Activated CD8-positive, alpha-beta memory T cell treated with anti-CD3 and anti-CD28 coated beads, Interleukin-2, amount 50 U/mL, for 24 hours (primary cell): ENCODE measurements at regions not wholly inside any gene's neighbourhood (a gene's known extent, or its start where the extent isn't known, plus 50 kb on each side); places are given as distances from the start of the nearest gene placed in this dataset.

Experiments used
- DNase-seq: peaks from one replicate; pipeline ENCODE4 v3.0.0-alpha.2; 2020; ENCODE audit errors: extremely low read depth

DNA sequence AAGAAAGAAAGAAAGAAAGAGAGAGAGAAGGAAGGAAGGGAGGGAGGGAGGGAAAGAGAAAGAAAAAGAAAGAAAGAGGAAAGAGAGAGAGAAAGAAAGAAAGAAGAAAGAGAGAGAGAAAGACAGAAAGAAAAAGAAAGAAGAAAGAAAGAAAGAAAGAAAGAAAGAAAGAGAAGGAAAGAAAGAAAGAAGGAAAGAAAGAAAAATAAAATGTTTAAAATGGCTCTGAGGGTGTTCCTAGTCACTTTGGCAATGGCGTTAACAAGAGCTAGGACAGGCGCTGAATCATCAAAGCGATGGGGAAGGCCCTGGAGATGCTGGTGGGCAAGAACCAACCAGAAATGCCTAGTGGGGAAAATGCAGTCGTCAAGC lies 77.8 kb upstream of the GPC1 start:
- DNase-seq, result no peak

DNA sequence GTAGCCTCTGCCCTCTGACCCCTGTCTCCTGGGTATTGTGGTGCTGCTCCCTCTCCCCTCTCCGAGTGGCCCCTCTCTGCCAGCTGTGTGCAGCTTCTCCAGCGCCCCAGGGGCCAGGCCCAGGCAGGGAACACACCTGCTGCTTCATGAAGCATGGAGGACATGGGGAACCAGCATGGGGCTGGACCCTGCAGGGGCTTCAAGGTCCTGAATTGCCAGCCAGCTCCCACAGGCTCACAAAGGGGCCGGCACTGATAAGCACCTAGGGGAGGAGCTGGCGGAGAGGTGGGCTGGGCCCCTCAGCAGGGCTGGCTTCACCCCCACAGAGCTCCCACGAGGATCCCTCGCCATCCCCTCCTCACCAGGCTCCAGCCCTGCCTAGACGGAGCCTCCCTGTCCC lies 77.4 kb upstream of the GPC1 start:
- no peak for DNase-seq

DNA sequence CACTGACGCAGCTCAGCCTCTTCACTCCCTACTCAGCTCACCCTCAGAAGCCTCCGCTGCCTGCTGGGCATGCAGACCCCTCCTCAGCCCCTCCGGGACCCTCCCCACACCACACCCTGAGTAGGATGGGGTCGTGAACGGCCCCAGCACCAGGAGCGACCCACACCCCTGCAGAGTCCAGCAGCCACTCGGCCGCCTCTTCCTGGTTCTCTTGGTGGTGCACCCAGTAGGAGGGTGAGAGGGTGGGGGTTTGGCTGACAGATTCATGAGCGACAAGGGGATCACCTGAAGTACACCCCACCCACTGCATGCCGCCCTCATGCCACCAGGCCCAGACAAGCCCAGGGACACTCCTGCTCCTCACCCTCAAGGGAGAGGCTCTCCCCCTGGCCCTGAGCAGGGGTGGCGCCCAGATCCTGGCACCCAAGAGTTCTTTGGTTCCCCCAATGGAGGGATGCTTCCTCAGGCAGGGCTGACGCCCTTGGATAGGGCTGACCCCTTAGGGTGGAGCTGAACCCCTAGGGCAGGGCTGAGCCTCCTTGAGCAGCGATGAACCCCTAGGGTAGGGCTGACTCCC lies 76.6 kb upstream of the GPC1 start:
- no peak for DNase-seq

GRCh38 chr2:240359695-240360094 lies 75.8 kb upstream of the GPC1 start:
- DNase-seq, result no peak

DNA sequence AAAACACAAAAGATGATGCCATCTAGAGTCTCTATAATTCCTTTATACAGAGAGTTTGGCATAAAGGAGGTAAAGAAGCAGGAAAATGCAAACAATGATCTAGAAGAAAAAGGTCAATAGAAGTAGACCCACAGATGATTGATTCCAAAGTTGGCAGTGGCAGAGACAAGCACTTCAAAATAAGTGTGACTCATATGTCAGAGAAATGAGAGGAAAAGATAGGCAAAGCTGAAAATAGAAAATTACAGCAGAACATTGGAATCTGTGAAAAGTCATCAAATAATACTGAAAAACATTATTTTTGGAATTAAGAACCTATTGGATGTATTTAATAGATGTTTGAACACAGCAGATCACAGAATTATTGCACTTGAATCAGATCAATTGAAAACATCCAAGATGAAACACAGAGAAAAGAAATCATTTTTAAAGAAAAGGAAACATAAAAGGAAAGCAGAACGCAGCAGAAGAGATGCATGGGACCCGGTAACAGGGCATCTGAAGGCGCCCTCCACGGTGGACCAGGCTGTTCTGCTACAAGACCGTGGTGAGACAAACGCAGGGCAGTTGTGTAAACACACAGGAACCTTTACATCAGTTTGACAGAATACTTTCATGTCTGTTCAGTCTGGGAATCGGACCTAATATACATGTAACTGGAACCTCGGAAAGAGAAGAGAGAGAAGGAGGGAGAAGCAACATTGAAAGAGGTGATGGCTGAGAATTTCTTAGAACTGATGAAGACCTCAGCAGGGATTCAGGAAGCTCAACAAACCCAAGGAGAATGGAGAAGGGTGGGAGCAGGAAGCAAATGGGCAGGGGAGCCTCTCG lies 74.6 kb upstream of the GPC1 start:
- DNase-seq, result no peak

GRCh38 chr2:240362216-240362755 lies 73.2 kb upstream of the GPC1 start:
- DNase-seq, result no peak

GRCh38 chr2:240362826-240363745 lies 72.4 kb upstream of the GPC1 start:
- no peak for DNase-seq

DNA sequence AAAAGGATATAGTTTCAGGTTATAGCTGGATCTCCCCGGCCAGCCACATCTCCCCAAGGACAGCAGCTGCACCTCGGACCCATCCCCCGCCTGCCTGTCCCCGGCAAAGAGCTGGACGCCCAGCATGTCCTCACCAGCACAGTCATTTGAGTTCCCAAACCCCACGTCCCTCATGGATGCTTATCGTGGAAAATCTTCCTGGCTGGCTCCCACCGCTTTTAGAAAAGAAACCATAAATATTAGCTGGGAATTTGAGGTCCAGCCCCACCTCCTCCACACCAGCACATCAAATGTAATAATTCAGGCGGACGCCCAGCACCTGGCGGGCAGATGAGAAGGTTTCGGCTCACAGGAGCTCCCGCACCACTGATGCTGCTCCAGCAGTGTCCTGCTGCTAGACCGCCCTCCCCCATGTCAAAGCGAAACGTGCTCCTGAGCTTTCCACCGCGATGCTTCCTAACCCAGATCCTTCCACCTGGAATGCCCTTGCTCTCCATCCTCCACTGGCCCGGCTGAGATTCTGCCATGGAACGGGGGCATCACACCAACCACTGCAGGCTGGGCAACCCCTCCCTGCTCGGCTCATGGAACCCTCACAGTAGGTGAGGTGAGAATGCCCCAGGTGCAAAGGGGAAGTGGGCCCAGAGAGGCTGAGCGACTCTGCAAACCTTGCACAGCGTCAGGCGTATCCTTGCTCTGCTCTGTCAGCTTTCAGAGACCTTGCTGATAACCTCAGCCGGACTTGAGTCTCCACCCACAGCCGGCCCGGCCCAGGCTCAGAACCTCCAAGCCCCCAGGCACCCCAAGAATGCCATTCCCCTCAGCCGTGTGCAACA lies 71.5 kb upstream of the GPC1 start:
- no peak for DNase-seq

DNA sequence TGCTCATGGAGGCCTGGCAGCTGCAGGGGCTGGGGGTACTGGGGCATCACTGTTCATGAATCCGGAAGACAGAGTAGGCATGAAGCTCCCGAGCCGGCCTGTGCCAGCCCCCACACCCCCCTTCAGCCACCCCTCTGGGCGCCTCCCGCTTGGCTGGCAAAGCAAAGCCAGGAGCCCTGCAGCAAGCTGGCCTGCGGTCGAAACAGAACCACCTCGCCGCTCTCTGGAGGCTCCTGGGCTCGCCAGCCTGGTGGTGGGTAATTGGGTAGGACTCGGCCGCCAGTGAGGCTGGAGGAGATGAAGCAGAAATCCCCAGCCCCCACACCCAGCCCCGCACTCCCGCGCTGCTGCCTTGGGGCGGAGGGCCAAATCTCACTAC lies 70.9 kb upstream of the GPC1 start:
- DNase-seq, result no peak

- no peak for DNase-seq
These were observed 70.3 kb upstream of the GPC1 start for GRCh38 chr2:240364961-240365775.

GRCh38 chr2:240365971-240366471 lies 69.4 kb upstream of the GPC1 start:
- DNase-seq, result no peak

DNA sequence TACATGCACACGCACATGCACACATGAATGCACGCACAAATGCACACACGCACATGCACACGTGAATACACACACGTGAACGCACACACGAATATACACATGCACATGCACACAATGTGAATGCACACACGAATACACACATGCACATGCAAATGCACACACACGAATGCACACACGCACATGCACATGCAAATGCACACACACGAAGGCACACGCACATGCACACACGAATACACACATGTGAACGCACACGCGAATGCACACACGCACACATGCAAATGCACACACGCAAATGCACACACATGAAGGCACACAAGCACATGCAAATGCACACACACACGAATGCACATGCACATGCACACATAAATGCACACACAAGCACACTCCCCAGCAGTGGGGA lies 68.6 kb upstream of the GPC1 start:
- no peak for DNase-seq

GRCh38 chr2:240367721-240368120 lies 67.7 kb upstream of the GPC1 start:
- DNase-seq, result no peak

GRCh38 chr2:240368781-240369331 lies 66.6 kb upstream of the GPC1 start:
- DNase-seq, result no peak

DNA sequence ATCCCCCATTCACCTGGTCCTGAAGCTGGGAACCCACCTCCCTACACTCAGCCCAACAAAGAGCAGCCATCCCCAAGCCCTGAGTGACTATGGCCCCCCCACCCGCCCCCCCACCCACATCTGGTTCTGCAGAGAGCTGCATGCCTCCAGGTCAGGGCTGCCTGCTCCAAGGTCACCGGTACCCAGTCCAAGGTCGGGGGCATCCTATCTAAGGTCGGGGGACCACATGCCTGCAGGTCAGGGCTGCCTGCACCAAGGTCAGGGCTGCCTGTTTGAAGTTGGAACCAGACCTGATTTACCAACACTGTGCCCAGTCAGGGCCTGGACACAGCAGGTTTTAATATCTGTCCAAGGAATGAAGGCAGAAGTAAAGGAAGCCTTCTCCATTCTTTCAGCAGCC lies 66.1 kb upstream of the GPC1 start:
- no peak for DNase-seq

GRCh38 chr2:240369801-240370585 lies 65.5 kb upstream of the GPC1 start:
- no peak for DNase-seq

DNA sequence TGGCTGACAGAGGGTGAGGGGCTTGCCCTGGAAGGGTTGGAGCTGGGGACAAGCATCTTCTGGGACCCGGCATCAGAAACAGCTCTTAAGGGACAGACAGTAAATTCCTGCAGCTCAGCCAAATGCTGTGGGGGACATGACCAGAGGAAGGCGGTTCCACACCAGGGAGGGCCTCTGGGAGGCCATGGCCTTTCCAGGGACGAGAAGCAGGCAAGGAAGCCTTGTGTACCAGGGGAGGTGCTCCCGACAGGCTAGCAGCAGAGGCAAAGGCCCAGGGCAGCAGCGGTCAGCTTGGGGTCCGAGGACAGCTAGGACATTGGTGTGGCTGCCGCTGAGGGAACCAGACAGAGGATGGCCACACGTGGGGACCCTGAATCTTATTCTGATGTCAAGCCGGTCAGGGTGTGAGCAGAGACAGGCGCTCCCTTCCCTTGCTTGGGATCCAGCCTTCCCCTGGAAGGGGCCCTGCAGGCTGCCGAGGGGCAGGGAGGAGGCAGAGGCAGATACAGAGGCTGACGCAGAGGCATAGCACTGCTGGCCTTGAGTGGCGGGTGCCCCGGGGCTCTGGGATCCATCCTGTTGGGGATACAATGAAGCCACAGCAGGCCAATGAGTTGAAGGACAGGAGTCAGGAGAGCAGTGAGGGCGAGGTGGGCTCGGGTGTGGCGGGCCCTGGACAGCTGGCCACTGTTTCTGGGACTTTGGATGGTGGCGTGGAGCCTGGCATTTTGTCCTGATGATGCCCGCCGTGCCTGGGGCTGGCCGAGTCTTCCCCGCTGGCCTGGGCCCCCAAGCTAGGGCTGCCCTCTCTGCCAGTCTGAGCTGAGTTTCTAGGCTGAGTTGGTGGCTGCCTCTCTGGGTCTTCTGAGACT lies 64.1 kb upstream of the GPC1 start:
- DNase-seq, result no peak

DNA sequence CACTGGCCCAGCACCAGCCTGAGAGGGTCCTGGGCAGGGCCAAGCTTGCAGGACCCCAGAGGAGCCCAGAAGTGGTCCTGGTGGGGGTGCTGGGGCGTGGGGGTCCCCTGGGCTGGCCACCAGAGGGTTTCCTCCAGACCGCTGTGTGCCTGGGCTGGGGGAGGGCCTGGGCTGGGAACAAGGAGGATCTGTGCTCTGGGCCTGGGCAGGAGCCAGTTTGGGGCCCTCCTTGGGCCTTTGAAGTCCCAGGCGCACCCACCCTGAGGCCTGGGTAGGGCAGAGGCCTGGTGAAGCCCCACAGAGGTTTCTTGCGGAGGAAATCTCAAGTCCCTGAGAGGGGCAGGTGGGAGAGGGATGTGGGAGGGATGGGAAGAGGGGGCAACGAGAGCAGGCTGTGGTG lies 63.4 kb upstream of the GPC1 start:
- no peak for DNase-seq
